ENCODE measurements at regions not wholly inside any gene's neighbourhood (a gene's known extent, or its start where the extent isn't known, plus 50 kb on each side); places are given as distances from the start of the nearest gene placed in this dataset.

DNA sequence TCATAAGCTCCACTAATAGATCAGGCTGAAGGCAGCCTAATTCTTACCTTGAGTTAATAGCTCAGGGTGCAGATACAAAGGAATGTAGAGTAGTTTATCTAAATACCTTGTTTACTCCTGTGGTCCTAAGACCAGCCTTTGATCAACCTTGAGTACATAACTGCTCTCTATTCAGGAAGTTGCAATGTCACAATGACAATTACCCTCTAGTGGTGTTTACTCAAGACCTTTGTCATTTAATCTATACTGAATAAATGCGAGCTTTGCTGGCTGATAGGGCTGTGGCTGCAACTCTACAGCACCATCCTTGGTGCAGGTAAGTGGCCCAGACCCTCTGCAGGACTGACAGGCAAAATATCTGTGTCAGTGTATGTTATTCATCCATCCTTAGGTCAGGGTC, 282.7 kb downstream of the ATXN7L3B start:
- no peak for ATAC-seq (ENCODE audit: low FRiP score)
- DNase-seq (ENCODE audit: low spot score) = no peak
- TF ChIP-seq, protein P1, sequence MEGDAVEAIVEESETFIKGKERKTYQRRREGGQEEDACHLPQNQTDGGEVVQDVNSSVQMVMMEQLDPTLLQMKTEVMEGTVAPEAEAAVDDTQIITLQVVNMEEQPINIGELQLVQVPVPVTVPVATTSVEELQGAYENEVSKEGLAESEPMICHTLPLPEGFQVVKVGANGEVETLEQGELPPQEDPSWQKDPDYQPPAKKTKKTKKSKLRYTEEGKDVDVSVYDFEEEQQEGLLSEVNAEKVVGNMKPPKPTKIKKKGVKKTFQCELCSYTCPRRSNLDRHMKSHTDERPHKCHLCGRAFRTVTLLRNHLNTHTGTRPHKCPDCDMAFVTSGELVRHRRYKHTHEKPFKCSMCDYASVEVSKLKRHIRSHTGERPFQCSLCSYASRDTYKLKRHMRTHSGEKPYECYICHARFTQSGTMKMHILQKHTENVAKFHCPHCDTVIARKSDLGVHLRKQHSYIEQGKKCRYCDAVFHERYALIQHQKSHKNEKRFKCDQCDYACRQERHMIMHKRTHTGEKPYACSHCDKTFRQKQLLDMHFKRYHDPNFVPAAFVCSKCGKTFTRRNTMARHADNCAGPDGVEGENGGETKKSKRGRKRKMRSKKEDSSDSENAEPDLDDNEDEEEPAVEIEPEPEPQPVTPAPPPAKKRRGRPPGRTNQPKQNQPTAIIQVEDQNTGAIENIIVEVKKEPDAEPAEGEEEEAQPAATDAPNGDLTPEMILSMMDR (IDR thresholded peaks at IDR 0.05) = no peak

DNA sequence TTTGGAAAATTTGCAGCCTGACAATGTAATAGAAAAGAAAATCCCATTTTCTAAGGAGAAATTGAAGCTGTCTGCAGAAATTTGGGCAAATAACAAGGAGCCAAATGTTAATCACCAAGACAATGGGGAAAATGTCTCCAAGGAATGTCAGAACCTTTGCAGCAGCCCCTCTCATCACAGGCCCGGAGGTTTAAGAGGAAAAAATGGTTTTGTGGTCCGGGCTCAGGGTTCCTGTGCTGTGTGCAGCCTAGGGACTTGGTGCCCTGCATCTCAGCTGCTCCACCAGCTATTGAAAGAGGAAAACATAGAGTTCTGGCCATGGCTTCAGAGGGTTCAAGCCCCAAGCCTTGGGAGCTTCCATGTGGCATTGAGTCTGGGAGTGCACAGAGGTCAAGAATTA, 298.9 kb downstream of the ATXN7L3B start:
- TF ChIP-seq, protein P1 (IDR thresholded peaks at IDR 0.05) = no peak

DNA sequence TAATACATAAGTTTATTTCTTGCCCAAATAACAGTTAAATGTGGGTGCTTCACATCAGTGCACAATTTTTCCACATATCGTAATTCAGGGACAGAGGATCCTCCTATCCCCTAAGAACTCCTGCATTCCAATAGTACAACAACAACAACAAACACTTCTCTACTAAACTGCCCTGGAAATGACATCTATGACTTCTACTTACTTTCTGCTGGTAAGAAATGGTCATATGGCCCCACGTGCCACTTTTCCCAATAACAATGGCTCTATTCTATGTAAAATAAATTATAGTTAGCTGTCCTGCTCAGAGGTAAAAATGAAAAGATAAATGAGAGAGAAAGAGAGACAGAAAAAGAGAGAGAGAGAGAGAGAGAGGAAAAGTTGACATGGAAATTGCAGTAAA, 308.5 kb downstream of the ATXN7L3B start:
- no peak for ATAC-seq (ENCODE audit: low FRiP score)
- DNase-seq (ENCODE audit: low spot score) = no peak
- TF ChIP-seq, protein P1 (IDR thresholded peaks at IDR 0.05) = no peak

More for the DNA sequence above, 298.9 kb downstream of the ATXN7L3B start:
- DNase-seq (ENCODE audit: low spot score) = no peak
- no peak for ATAC-seq (ENCODE audit: low FRiP score)

DNA sequence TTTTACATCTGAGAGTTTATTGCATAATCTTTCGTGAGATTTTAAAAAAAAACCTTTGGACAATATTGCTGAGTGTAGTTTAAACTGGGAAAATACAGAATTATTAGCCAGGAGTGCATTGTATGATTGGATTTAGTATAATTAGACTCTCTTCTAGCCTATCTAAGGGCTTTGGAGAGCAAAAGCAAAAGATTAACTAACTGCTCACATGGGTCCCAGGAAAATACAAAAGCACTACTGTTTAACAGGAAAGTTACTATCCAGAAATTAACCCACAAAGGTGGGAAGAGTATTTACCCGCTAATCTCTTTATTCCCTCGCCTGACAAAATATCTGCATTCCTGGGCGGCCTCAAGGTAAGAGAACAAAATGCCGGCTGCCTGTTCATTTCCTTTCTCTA, 309.5 kb downstream of the ATXN7L3B start:
- TF ChIP-seq, protein P1 (IDR thresholded peaks at IDR 0.05) = no peak
- ATAC-seq (ENCODE audit: low FRiP score) (no peak), DNase-seq (ENCODE audit: low spot score) (no peak)

DNA sequence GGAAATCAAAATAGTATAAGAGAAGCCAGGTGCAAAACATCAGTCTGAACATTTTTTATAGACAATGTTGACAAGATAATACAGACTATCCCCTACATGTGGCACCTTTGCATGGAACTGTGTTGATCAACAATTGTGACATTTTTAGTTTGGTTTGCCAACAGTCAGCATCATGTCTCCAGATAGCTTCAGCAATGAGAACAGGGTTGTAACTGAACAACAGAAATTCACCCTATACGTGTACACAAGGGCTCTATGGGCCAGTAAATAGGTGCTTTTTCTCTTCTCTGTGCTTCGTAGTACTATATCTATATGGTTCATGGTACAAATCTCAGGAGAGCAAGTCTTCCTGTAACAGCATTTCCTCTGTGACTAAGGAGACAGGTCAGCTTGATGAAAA, 310.4 kb downstream of the ATXN7L3B start:
- ATAC-seq (ENCODE audit: low FRiP score) (no peak), DNase-seq (ENCODE audit: low spot score) (no peak)
- TF ChIP-seq, protein P1 (IDR thresholded peaks at IDR 0.05) = no peak

DNA sequence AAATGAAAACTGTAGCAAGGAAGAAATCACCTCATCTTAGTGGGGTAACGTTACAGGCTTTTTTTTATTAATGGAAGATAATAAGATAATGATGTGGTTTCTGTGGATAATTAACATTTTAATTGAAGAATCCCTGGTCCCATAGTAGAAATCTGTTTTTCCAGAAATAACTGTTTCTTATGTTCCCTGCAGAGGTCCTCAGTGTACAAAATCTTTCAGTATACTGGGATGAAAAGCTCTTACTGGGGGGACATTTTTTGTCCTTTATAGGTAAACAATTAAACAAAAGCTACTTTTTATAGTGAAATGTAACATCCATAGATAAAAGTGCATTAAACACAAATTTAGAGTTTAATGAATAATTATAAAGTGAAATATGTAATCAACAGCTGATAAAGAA, 312.2 kb downstream of the ATXN7L3B start:
- ATAC-seq (ENCODE audit: low FRiP score) (no peak), DNase-seq (ENCODE audit: low spot score) (no peak)
- TF ChIP-seq, protein P1 (IDR thresholded peaks at IDR 0.05) = no peak

DNA sequence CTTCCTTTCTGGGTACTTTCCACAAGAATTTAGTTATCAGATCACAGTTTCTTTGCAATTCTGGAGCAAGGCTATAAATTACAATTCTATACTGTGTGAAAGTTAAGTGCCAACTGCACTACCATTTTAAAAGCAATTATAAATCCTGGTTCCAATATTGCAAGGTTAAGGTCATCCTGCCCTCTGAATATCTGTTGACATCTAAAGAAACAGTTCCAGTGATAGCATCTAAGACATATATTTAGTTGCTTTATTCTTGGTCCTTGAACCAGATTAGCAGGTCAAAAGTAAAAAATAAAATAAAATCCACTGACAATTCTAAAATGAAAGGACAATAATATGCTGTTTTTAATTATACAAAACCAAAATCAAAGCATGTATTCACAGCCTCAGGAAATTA, 334.2 kb downstream of the ATXN7L3B start:
- TF ChIP-seq, protein P1 (IDR thresholded peaks at IDR 0.05) = no peak
- no peak for ATAC-seq (ENCODE audit: low FRiP score)
- DNase-seq (ENCODE audit: low spot score) = no peak
